Esophagus muscularis mucosa (tissue), 4 donors: ENCODE measurements at regions not wholly inside any gene's neighbourhood (a gene's known extent, or its start where the extent isn't known, plus 50 kb on each side); places are given as distances from the start of the nearest gene placed in this dataset.

Experiments
- DNase-seq: peaks from one replicate; pipeline ENCODE4 v3.0.0-alpha.2; 2017; ENCODE audit errors: extremely low spot score
- H3K27ac ChIP-seq, 4 donors: fragments of 200-600 bp; sonication (generic); replicated peaks in 1 of 4; 1 replicate in 3 of 4; 2 replicates in 1 of 4; pipeline ENCODE4 v1.5.1; 2016 to 2019; ENCODE audit warnings: mild to moderate bottlenecking in 1 of 4
- H3K27me3 ChIP-seq, 4 donors: fragments of 200-600 bp; sonication (generic); one replicate each; pipeline versions ENCODE4 v1.5.1 to v1.6.0; 2016 to 2019
- H3K36me3 ChIP-seq, 4 donors: fragments of 200-600 bp; sonication (generic); one replicate each; pipeline ENCODE4 v1.5.1; 2016 to 2019
- H3K4me1 ChIP-seq, 4 donors: fragments of 200-600 bp; sonication (generic); one replicate each; pipeline ENCODE4 v1.5.1; 2016 to 2019
- H3K4me3 ChIP-seq, 4 donors: fragments of 200-600 bp; sonication (generic); 1 replicate in 2 of 4; 2 replicates in 2 of 4; pipeline ENCODE4 v1.5.1; 2016 to 2019; ENCODE audit warnings: mild to moderate bottlenecking in 4 of 4, moderate library complexity in 1 of 4
- H3K9me3 ChIP-seq, 4 donors: fragments of 200-600 bp; sonication (generic); 1 replicate in 3 of 4; 2 replicates in 1 of 4; pipeline ENCODE4 v1.5.1; 2016 to 2019
- CTCF ChIP-seq, 3 experiments: fragments of 200-600 bp in 2 of 3; fragments of 450-650 bp in 1 of 3; sonication (generic) in 2 of 3; IDR thresholded peaks; one replicate each; pipeline ENCODE4 v1.5.1; 2017 to 2019; ENCODE audit warnings: antibody characterized with exemption in 3 of 3, mild to moderate bottlenecking in 2 of 3, moderate library complexity in 1 of 3
- EP300 ChIP-seq: sonication (generic); formaldehyde crosslinking; IDR thresholded peaks from one replicate; pipeline ENCODE4 v1.6.1; 2017; ENCODE audit warnings: antibody characterized with exemption
- POLR2A ChIP-seq: fragments of 450-650 bp; IDR thresholded peaks from one replicate; pipeline ENCODE4 v1.6.1; 2017; ENCODE audit warnings: antibody characterized with exemption, moderate library complexity, mild to moderate bottlenecking, low read depth
- POLR2AphosphoS5 ChIP-seq, 2 donors: sonication (generic); formaldehyde crosslinking; IDR thresholded peaks; one replicate each; pipeline ENCODE4 v1.6.1; 2017; ENCODE audit warnings: antibody characterized with exemption in 2 of 2
- WGBS: methylation state at CpG from one replicate; pipeline ENCODE4 v1.1.5; 2018; 5-methylcytosine and 5-hydroxymethylcytosine counted together
- intact Hi-C: fragments of 100-400 bp; cut with DNase I; formaldehyde crosslinking; loops from one replicate; pipeline ENCODE4 v1.15.1; 2023

- 58% methylated on average over 1 of the region's 1 CpG for WGBS
- no peaks in the 10 kb centered on the region for H3K27me3 ChIP-seq
- H3K9me3 ChIP-seq: peaks cover 0 to 10% (median 8%) of the 10 kb centered on the region in 4 donors
- no peaks in the 10 kb centered on the region for H3K4me1 ChIP-seq
- TF ChIP-seq EP300 (no peak), POLR2A (no peak), POLR2AphosphoS5 (IDR thresholded peaks at IDR 0.05) (no peak), CTCF (IDR thresholded peaks at IDR 0.05) (no peak)
- no peak overlapping the region for H3K27ac ChIP-seq
- DNase-seq: no peak
- intact Hi-C loops: no loop called here
- H3K36me3 ChIP-seq: no peaks in the 10 kb centered on the region
- H3K4me3 ChIP-seq: no peak overlapping the region
These were observed 218.8 kb upstream of the IL12B start for GRCh38 chr5:159549046-159549445.

GRCh38 chr5:159550951-159551350 is 220.7 kb upstream of the IL12B start:
- Histone ChIP-seq H3K36me3 (no peaks in the 10 kb centered on the region), H3K27me3 (no peaks in the 10 kb centered on the region), H3K9me3 (peaks cover 0 to 10% (median 8%) of the 10 kb centered on the region in 4 donors), H3K27ac (no peak overlapping the region), H3K4me1 (no peaks in the 10 kb centered on the region), H3K4me3 (no peak overlapping the region)
- WGBS: 61% methylated on average over 1 of the region's 1 CpG
- intact Hi-C loops: no loop called here
- DNase-seq: no peak
- no peak for TF ChIP-seq EP300

GRCh38 chr5:159552751-159553150 is 222.5 kb upstream of the IL12B start:
- Histone ChIP-seq H3K4me1 (no peaks in the 10 kb centered on the region), H3K36me3 (no peaks in the 10 kb centered on the region), H3K27ac (no peak overlapping the region), H3K27me3 (no peaks in the 10 kb centered on the region), H3K4me3 (no peak overlapping the region), H3K9me3 (peaks cover 0 to 6% (median 3%) of the 10 kb centered on the region in 4 donors)
- TF ChIP-seq POLR2AphosphoS5 (IDR thresholded peaks at IDR 0.05) (no peak), CTCF (IDR thresholded peaks at IDR 0.05) (no peak), EP300 (no peak), POLR2A (no peak)
- DNase-seq: no peak
- 96% methylated on average over 3 of the region's 3 CpGs for WGBS
- intact Hi-C loops: no loop called here

- H3K4me3 ChIP-seq: no peak overlapping the region
- intact Hi-C loops: no loop called here
- 96% methylated on average over 2 of the region's 2 CpGs for WGBS
- H3K36me3 ChIP-seq: no peaks in the 10 kb centered on the region
- no peak for DNase-seq
- no peak overlapping the region for H3K27ac ChIP-seq
- no peaks in the 10 kb centered on the region for H3K4me1 ChIP-seq
- no peak for TF ChIP-seq EP300
- no peak for TF ChIP-seq POLR2A
- no peak for TF ChIP-seq CTCF (IDR thresholded peaks at IDR 0.05)
- TF ChIP-seq POLR2AphosphoS5 (IDR thresholded peaks at IDR 0.05): no peak
- no peaks in the 10 kb centered on the region for H3K27me3 ChIP-seq
- peaks cover 0 to 6% (median 0%) of the 10 kb centered on the region in 4 donors for H3K9me3 ChIP-seq
These were observed 223.5 kb upstream of the IL12B start for GRCh38 chr5:159553792-159554191.

- Histone ChIP-seq H3K4me1 (no peaks in the 10 kb centered on the region), H3K27ac (no peak overlapping the region), H3K36me3 (no peaks in the 10 kb centered on the region), H3K27me3 (peaks cover 0 to 2% (median 0%) of the 10 kb centered on the region in 4 donors), H3K4me3 (no peak overlapping the region), H3K9me3 (peaks cover 0 to 6% (median 0%) of the 10 kb centered on the region in 4 donors)
- WGBS: 42% methylated on average over 1 of the region's 1 CpG
- no peak for DNase-seq
- TF ChIP-seq CTCF (IDR thresholded peaks at IDR 0.05) (no peak), EP300 (no peak), POLR2A (no peak), POLR2AphosphoS5 (IDR thresholded peaks at IDR 0.05) (no peak)
- intact Hi-C loops: no loop called here
These were observed 224.8 kb upstream of the IL12B start for GRCh38 chr5:159555084-159555483.
